PC-3 (cell line): ENCODE measurements at regions not wholly inside any gene's neighbourhood (a gene's known extent, or its start where the extent isn't known, plus 50 kb on each side); places are given as distances from the start of the nearest gene placed in this dataset.

Source experiments
- CTCF ChIP-seq: fragments of 300-600 bp; sonication (generic); conservative IDR thresholded peaks from 2 replicates; pipeline ENCODE4 v1.5.1; 2017; ENCODE audit warnings: antibody characterized with exemption, low read depth, mild to moderate bottlenecking, low read length
- EZH2 ChIP-seq: fragments of 300-600 bp; sonication (generic); IDR thresholded peaks from one replicate; pipeline ENCODE4 v1.6.1; 2017; ENCODE audit warnings: antibody characterized with exemption, mild to moderate bottlenecking, low read length; ENCODE audit not compliant: unreplicated experiment

- TF ChIP-seq CTCF = no peak
- no peak for TF ChIP-seq EZH2
Measured at GRCh38 chr17:5915337-5915736, 154.8 kb upstream of the WSCD1 start.
